Suppressor macrophage treated with lipopolysaccharide for 4 hours (primary cell): ENCODE measurements at regions not wholly inside any gene's neighbourhood (a gene's known extent, or its start where the extent isn't known, plus 50 kb on each side); places are given as distances from the start of the nearest gene placed in this dataset.

Experiments
- DNase-seq: peaks from one replicate; pipeline ENCODE4 v3.0.0-alpha.2; 2020

DNA sequence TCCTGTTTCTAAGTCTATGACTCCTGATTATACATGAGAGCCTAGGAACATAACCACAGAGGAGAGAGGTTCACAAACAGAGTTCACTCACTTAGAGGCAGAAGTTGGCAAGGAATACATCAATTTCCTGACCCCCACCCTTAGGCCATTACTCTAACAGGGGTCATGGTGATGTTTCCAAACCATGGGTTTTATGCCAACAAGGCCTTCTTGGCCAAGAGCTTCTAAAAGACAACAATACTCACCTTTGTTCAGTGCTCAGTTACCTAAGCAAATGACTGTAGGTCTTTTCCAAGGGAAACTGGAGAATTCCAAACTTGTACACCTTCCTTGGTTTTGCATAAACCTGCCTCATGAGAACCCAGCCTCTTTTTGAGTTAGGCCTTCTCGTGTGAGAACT, 52.6 kb downstream of the ERICH4 start:
- no peak for DNase-seq

DNA sequence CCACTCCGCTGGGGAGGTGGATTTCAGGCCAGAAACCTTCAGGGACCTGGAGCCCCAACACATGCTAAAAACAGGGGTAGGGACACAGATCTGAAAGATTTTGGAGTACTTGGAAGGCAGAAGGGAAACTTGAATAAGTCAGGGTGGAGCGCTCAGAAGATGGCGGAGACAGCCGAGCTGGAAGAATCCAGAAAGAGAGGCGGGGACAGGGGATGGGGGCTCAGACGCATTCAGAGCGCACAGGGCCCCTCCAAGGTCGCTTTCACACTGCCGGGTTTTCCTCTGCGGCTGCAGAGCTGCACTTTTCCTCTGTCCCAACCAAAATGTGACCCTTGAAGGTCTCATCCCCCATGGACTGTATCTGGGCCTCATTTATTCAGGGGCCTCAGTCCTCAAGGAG, 56.9 kb downstream of the ERICH4 start:
- no peak for DNase-seq

DNA sequence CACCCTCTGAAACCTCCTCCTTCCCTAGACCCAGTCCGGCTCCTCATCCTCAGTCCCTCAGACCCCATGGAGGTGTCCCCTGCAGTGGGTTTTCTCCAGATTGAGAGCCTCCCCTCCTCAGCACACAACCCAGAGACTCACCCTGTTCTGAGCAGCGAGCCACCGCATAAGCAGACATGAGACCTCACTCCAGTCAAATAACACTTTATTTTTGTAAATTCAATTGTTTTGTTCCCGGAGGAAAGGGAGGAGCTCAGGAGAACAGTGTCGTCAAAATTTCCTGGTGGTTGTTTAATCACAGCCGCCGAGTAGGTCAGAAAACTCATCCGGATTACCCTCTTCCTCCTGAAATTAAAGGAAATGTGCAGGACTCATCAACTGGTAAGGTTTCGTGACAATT, 57.5 kb downstream of the ERICH4 start:
- DNase-seq: no peak

GRCh38 chr19:41501854-41502253, 58.9 kb downstream of the ERICH4 start:
- no peak for DNase-seq

GRCh38 chr19:41505105-41505504, 62.1 kb downstream of the ERICH4 start:
- no peak for DNase-seq

DNA sequence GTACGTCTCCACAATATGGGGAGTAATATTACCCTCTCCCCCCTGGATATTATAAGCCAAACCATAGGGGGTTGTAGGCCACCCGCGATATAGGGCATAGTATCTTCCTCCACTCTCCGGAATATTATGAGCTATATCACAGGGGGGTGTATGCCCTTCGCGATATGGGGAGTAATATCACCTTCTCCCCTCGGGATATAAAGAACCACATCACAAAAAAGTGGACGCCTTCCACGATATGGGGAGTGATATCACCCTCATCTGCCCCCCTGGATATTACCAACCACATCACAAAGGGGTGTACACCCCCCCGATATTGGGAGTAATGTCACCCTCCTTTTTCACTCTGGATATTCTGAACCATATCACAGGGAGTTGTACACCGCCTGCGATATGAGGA, 65.5 kb upstream of the CEACAM21 start:
- no peak for DNase-seq

- no peak for DNase-seq
Measured at GRCh38 chr19:41511628-41512027, 64.3 kb upstream of the CEACAM21 start.

DNA sequence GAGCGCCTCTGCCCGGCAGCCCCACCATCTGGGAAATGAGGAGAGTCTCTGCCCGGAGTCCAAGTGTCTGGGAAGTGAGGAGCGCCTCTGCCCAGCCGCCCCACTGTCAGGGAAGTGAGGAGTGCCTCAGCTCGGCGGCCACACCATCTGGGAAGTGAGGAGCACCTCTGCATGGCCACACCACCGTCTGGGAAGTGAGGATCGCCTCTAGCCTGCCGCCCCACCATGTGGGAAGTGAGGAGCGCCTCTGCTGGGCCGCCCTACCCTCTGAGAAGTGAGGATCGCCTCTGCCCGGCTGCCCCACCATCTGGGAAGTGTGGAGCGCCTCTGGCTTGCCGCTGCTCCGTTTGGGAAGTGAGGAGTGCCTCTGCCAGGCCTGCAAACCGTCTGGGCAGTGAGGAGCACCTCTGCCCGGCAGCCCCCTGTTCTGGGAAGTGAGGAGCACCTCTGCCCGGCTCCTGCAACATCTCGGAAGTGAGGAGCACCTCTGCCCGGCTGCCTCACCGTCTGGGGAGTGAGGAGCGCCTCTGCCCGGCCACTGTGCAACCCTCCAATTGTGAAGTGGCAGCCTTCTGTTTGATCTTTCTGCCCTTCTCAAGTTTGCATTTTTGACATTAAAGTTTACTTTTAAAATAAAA, 60.8 kb upstream of the CEACAM21 start:
- DNase-seq: no peak

GRCh38 chr19:41516292-41517171, 59.4 kb upstream of the CEACAM21 start:
- DNase-seq: peak; percentile 85

DNA sequence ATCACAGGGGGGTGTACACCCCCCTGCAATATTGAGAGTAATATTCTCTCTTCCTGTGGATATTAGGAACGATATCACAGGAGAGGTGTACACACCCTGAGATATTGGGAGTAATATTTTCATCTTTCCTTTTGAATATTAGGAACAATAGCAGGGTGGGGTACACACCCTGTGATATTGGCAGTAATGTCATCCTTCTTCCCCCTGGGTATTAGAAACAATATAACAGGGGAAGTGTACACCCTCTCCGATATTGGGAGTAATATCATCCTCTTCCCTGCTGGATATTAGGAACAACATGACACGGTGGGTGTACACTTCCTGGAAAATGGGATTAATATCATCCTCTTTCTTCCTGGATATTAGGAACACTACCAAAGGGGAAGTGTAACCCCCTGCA, 57.8 kb upstream of the CEACAM21 start:
- no peak for DNase-seq

DNA sequence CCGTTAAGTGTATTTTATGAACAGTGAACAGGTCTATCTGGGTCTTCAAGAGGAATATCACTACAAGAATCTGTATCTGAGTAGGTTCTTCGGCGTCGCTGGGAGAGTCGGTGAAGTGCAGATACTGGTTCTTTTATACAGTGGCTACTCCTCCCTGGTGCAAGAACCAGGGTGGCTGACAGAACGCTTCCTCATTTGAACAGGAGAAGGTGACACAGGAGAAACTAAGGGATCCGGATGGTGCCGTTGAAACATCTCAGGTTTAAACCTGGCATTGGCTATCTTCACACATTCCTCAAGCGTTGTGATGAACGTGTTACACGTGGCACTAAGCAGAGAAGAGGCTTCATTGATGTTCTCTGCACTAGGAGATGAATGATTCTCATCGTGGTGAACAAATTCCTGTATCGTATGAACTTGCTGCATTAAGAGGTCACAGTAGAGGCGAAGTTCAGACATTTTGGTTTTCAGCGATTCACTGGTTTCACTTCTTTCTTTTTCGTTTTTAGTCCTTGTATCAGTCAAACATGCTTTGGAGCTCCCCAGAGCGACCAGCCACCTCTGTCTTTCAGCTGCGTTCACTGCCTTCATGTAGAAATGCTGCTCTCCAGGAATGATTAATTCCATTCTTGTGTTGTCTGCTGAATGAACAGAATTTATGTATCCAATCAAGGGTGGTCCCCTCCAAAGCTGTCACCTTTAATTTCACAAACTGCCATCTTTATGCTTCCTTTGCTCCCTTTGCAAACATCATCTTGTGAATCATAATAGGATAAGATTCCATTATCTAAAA, 54.6 kb upstream of the CEACAM21 start:
- DNase-seq: peak; percentile 48

GRCh38 chr19:41521931-41522555, 53.9 kb upstream of the CEACAM21 start:
- DNase-seq: no peak

DNA sequence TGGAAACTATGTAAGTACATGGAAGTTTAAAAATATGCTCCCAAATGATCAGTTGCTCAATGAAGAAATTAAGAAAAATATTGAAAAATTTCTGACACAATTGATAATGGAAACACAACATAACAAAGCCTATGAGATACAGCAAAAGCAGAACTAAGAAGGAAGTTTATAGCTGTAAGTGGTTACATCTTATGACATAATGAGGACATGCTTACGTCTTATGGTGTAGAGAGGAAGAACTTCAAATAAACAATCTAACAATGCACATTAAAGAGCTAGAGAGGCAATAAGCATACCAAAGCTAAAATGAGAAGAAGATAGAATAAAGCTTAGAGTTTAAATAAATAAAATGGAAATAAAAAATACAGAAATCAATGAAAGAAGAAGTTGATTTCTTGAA, 50.0 kb upstream of the CEACAM21 start:
- peak; percentile 32 for DNase-seq
